NB4 (cell line): ENCODE measurements at regions not wholly inside any gene's neighbourhood (a gene's known extent, or its start where the extent isn't known, plus 50 kb on each side); places are given as distances from the start of the nearest gene placed in this dataset.

Source experiments
- POLR2A ChIP-seq: IDR thresholded peaks from 2 replicates; pipeline ENCODE4 v1.6.1; 2011; ENCODE audit warnings: mild to moderate bottlenecking; ENCODE audit not compliant: insufficient read length; ENCODE audit errors: extremely low read depth
- TF ChIP-seq, protein P1 (sequence below): IDR thresholded peaks from one replicate; pipeline ENCODE4 v1.5.1; 2012; ENCODE audit warnings: low read depth, low read length

- TF ChIP-seq, protein P1, sequence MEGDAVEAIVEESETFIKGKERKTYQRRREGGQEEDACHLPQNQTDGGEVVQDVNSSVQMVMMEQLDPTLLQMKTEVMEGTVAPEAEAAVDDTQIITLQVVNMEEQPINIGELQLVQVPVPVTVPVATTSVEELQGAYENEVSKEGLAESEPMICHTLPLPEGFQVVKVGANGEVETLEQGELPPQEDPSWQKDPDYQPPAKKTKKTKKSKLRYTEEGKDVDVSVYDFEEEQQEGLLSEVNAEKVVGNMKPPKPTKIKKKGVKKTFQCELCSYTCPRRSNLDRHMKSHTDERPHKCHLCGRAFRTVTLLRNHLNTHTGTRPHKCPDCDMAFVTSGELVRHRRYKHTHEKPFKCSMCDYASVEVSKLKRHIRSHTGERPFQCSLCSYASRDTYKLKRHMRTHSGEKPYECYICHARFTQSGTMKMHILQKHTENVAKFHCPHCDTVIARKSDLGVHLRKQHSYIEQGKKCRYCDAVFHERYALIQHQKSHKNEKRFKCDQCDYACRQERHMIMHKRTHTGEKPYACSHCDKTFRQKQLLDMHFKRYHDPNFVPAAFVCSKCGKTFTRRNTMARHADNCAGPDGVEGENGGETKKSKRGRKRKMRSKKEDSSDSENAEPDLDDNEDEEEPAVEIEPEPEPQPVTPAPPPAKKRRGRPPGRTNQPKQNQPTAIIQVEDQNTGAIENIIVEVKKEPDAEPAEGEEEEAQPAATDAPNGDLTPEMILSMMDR: no peak
- TF ChIP-seq POLR2A: no peak
Measured at GRCh38 chr14:66380143-66380542, 106.0 kb upstream of the CCDC196 start.
